ENCODE measurements at regions not wholly inside any gene's neighbourhood (a gene's known extent, or its start where the extent isn't known, plus 50 kb on each side); places are given as distances from the start of the nearest gene placed in this dataset.
"Not testable (repeated sequence)": the region's sequence is repeated elsewhere in the genome, so short reads cannot be mapped to it uniquely, and the experiment has no call there.

DNA sequence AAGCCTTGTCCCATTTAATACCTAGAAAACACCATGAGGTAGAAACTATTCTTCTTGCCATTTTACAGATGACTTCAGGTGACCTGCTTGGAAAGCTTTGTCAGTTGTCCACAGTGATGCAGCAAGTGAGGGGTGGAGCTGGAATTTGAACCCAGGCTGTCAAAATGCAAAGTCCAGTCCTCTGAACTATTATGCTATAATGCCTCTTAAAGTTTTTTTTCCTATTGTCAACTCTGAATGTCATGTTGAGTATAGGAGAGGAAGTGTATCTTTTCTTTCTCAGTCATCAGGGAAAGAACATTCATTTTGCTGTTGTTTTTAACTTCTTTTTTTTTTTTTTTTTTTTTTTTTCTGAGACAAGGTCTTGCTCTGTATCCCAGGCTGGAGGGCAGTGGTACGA, 525.6 kb downstream of the XYLT1 start:
- DNase-seq = no peak

DNA sequence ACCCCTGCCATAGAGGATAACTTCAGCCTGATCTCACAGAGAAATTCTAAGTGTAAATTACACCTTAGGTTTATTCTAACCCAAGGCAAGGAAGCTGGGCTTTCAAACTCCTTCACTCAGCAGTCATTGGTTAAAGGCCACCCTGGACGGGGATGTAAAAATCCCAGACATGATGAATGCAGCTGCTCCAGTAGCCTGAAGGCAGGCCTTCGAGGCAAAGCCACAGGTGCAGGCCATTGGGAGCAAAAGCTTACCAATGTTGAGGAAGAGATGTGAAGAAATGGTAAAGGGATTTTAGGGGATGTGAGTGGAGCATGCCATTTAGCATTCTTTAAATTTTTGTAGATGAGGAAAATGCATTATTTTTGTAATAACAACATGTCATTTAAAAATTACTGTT, 514.4 kb downstream of the XYLT1 start:
- no peak for DNase-seq

DNA sequence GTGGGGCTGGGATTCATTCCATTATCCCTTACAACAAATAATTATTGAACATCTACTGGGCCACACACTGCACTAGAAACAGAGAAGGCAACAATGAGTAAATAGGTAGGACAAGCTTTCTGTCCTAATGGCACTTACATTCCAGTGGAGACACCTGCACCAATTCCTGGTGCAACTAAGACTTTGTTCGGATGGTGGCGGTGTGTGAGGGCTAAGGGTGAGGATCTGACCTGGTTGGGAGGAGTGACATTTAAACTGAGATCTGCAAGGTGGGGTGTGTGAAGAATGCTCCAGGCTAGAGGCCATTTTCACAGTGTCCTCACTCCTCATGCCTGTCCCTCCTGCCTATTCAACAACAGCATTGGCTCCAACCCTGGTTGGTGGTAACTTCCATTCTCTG, 510.0 kb downstream of the XYLT1 start:
- DNase-seq = no peak

DNA sequence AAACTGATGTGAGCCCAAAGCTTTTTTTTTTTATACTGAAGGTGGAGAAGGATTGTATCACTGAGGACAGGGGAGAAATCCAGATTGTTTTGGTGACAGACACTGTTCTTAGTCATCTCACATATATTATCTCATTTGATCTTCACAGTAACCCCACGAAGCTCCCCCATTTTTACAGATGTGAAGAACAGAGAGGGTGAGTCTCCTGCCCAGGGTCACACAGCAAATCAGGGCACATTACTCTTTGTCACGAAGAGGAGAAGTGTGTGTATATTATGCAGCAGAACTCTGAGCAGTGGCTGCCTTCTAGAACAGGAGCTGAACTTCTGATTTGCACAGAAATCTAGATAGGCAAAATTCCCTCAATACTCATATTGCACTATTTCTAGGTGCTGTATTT, 504.3 kb downstream of the XYLT1 start:
- no peak for DNase-seq

DNA sequence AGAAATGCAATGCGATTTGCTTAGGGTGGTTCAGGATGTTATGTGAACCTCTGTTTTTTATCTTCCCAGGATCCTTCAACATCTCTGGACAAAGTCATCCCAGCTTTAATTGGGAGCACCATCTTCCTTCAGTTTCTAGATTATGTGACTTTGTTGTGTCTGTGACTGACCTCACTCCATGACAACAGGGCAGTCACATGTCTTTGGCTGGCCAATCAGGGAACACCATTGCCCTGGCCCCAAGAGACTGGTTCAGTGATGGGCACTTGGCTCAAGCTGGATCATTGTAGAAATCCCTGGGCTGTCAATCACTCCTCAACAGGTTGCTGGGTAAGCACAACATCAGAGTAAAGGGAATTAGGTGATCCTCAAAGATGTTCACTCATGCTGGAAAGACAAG, 499.7 kb downstream of the XYLT1 start:
- no peak for DNase-seq

DNA sequence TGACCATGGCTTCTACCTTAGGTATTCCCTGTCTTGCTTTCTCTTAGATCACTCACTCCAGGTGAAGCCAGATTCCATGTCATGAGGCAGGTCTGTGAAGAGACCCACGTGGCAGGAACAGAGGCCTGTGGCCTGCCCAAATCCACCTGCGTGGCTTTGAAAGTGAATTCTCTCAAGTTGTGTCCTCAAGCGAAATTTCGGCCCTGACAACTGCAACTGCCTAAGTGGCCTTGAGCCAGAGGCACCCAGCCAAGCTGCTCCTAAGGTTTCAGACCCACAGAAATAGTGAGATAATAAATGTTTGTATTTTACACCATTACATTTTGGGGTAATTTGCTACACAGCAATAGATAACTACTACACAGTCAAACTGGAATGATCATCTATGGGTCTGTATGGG, 497.9 kb downstream of the XYLT1 start:
- no peak for DNase-seq

DNA sequence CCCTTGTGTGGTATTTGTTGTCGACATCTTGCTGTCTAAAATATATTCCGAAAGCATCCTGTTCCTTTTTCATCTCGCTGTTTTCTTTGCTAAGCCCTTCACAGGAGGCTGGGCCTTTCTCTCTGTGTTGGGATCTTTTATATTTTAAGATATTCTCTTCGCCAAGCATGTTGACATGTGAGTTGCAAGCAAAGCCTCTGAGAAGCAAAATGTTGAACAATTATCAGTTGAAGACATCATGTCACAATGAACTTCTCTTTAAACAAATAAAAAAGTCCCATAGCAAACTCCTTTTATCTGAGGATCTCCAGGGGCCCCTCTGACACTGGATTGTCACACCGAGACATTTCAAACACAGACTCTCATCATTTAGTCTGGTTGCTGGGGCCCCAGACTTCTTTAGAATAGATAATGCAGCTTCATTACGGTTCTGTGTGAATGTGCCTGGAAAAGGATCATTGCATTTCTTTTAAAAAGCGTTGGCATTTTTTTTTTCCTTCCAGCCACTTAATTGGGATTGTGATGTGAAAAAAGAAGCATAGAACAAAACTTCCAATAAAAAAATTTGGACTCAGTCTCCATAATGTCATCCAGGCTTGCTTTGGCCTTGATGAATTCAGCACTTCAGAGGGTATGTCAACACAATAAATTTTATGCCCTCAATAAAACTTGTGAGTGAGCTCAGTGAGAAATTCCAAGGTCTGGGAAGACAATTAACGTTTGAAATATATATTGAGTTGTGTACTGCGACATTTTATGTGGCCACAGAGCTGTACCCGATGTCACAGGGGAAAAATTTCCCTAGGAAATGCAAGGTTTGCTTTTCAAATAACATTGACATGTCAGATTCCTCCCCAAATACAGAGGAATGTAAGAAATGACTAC, 496.8 kb downstream of the XYLT1 start:
- no peak for DNase-seq

DNA sequence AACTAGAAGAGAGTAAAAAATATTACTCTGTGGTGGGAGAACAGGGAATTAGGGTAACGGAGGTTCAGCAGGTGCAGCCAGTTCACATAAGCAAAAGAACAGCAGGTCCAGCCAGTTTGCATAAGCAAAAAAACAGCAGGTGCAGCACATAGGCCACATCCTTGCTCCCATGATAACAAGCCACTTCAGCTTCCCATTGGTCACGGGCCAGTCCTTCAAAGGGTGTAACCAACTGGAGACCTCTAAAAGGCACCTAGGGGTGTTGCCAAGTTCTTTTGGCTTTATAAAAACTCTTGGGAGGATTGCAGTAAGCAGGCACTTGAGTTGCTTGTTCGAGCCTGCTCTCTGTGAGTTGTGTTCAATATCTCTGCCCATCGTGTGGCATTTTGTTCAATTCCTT, 488.1 kb downstream of the XYLT1 start:
- no peak for DNase-seq

DNA sequence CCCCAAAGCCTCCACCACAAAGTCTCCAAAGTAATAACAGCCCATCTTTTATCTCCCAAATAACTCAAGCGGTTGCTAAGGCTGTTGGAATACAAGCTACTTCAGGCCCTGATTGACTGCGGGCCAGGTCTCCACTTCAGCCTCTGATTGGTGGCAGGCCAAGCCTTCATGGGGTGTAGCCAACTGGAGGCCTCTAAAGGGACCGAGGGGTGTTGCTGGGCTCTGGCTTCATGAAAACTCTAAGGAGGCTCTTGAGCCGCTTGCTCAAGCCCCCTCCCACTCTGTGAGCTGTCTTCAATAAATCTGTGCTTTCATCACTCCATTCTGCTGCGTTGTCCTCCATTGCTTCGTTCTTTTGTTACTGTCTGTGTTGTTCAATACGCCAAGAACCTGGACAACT, 487.2 kb downstream of the XYLT1 start:
- no peak for DNase-seq

DNA sequence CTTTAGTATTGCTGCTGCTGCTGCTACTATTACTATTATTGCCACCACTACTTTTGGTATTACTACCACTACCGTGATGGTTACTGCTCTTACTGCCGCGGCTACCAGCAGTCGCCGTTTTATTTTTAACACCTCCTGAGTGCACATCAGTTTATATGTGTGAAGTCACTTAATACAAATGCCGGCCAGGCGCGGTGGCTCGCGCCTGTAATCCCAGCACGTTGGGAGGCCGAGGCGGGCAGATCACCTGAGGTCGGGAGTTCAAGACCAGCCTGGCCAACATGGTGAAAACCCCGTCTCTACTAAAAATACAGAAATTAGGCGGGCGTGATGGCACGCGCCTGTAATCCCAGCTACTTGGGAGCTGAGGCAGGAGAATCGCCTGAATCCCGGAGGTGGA, 486.7 kb downstream of the XYLT1 start:
- DNase-seq = not testable (repeated sequence)

DNA sequence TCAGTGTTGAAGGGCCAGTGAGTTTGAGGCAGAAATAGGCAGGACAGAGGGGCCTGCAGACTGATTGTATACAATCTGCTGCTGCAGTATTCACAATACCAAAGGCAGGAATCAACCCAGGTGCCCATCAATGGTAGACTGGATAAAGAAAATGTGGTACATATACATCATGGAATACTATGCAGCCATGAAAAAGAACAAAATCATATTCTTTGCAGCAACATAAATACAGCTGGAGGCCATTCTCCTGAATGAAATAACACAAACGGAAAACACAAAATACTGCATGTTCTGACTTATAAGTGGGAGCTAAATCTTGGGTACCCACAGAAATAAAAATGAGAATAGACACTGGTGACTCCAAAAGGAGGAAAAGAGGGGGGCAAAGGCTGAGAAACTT, 485.1 kb downstream of the XYLT1 start:
- no peak for DNase-seq

DNA sequence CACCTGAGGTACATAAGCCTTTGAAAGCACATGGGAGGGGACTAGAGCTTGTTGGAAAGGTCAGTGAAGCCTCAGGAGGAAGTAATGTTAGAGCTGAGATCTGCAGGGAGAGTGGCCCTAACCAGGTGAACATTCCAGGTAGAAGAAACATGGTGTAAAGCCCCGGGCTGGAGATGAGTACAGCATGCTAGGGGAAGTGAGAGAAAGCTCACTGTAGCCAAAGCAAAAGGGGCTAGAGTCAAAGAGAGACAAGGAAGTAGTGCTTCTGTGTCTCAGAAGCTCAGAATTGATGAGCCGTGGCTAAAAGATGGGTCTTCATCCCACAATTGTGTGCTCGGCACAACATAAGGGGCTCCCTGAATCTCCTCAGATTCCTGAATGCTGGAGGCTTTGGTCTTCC, 481.8 kb downstream of the XYLT1 start:
- DNase-seq = no peak

DNA sequence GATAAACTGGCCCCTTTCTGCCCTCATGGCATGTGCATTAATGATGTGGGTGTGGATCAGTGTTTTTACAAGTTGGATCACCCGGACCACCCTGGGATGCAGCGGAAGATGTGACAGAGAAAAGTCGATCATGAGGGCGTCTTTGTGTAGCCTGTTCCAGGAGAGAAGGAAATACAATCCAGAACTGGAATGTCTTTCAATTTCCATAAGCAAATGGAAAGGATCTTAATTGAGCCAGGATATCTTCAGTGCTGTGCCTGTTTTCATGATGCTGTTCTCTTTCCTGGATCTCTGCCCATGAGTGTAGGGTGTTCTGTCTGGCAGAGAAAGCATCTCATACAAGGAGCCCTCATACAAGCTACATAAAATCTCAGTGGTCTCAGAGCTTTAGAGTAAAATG, 481.4 kb downstream of the XYLT1 start:
- no peak for DNase-seq

DNA sequence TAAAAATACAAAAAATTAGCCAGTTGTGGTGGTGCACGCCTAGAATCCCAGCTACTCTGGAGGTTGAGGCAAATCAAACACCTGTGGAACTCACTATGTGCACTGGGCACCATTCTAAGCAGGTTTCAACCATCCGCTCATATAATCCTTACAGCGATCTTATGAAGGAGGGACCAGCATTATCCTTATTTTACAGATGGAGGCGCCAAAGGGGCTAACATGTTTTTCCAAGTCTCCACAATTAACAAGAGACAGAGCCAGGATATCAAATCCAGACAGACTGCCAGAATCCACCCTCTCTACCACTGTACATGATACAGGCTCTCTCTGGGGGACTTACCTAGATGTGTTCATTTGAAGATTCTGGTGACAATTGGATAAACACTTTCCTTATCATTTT, 479.0 kb downstream of the XYLT1 start:
- DNase-seq = no peak

DNA sequence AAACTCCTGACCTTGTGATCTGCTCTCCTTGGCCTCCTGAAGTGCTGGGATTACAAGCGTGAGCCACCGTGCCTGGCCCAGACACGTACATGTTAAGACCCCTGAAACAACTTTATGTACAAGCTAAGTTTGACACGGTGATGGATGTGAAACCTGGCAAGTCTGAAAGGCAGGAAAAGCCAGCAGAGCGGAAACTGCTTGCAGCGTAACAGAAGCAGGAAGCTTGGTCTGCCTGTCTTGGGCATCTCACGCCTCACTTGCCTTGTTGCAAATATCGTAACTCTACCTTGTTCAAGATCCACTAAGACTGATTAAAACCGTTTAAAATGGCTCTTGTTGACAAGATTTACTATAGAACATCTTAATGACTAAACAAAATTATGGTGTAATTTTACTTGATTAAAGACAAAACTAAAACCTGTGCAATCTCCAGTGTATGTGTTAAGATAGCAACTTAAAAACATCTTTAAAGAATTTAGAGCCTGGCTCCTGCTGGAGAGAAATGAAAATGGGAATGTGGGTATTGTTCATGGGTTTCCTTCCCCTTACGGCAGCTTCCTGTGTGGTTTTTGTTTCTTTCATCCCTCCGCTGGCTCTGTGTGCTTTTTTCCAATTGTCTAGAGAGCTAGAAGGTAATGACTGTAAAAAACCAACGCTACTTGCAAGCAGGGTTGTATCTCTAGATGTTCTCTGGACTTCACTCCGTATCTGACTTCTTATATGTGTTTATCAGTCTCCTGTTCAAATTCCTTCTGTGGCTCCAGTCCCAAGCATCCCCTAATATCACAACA, 477.6 kb downstream of the XYLT1 start:
- DNase-seq = peak; percentile 20

DNA sequence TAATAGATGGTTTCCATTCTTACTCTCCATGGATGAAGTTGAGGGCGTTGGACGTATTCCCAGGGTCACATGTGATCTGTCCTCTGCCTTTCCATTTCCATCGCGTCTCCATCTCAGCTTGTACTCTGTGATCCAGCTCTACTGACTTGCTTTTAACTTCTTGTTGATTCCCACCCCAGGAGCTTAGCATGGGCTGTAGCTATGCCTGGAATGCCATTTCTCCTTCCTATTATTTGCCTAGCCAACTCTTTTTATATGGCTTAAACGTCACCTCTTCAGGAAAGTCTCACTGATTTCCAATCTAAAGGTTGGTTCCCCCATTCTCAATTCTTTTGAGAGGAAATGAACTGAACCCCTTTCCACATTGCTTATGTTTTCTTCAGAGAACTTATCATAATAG, 475.9 kb downstream of the XYLT1 start:
- no peak for DNase-seq

DNA sequence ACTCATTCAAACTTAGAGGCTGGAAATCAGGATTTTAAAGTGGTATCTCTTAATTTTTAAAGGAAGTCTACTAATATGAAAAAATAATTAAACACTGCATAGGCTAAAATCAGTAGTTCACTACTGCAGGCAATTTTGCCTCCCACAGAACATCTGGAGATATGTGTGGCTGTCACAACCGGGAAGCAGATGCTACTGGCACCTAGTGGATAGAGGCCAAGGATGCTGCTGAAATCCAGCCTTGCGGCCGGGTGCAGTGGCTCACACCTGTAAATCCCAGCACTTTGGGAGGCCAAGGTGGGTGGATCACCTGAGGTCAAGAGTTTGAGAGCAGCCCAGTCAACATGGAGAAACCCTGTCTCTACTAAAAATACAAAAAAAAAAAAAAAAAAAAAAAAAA, 473.9 kb downstream of the XYLT1 start:
- no peak for DNase-seq

DNA sequence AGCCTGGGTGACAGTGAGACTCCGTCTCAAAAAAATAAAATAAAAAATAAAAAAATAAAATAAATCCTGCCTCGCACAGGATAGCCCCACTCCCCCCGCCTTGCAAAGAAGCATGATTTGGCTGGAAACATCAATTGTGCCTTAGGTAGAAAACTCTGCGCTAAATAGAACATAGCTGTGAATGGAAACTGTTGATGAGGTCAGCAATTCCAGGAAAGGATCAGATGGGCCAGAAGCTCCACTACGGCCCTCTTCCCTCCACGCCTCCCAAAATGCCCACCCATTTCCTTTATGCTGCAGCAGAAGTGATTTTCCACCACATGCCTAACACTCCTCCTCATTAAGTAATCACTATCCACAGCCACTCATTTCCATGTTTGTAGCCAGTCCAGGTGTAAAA, 473.4 kb downstream of the XYLT1 start:
- no peak for DNase-seq

DNA sequence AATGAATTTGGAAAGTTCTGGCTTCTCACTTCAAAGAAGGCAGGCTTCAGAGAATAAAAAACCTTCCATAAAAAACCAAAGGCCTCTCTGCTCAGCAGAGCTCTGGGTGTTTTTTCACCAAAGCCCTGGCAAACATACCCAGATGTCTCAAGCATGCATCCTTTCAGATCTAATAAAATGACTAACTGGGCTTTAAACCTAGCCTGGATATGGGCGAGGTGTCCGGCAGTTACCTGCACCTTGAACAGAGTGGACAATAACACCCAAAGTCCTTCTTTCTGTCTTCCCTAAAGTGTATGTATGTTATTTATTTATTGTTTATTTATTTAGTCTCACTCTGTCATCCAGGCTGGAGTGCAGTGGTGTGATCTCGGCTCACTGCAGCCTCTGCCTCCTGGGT, 469.3 kb downstream of the XYLT1 start:
- DNase-seq = no peak

DNA sequence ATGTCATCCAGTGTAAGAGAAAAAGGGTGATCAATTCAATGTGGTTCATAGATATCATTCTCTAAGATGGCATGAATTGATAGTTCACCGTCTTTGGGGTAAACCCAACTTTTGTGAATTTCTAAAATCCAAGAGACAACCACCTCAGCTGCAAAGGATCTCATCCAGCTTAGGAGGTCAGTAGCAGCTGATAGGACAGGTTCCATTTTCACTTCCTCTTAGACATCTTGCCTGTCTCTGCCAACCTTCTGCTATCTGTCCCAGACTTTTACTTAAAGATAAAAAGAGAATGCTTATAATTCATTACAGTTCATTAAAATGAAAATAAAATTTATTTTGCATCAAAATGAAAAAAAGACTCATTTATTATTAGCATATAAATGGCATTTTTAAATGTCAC, 468.2 kb downstream of the XYLT1 start:
- DNase-seq = no peak

DNA sequence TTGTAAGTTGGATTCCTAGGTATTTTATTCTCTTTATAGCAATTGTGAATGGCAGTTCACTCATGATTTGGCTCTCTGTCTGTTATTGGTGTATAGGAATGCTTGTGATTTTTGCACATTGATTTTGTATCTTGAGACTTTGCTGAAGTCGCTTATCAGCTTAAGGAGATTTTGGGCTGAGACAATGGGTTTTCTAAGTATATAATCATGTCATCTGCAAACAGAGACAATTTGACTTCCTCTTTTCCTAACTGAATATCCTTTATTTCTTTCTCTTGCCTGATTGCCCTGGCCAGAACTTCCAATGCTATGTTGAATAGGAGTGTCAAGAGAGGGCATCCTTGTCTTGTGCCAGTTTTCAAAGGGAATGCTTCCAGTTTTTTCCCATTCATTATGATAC, 464.8 kb downstream of the XYLT1 start:
- DNase-seq = not testable (repeated sequence)

DNA sequence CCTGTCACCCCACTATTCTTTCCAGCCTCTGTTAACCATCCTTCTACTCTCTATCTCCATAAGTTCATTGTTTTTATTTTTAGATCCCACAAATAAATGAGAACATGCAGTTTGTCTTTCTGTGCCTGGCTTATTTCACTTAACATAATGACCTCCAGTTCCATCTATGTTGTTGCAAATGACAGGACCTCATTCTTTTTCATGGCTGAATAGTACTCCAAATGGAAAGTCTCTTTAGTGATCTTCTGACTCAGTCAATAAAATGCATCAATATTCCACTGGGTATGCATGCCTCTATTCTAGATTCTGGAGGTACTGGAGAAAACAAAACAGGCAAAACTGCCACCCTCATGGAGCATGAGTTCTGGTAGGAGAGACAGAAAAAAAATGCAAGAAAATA, 459.0 kb downstream of the XYLT1 start:
- DNase-seq = no peak

DNA sequence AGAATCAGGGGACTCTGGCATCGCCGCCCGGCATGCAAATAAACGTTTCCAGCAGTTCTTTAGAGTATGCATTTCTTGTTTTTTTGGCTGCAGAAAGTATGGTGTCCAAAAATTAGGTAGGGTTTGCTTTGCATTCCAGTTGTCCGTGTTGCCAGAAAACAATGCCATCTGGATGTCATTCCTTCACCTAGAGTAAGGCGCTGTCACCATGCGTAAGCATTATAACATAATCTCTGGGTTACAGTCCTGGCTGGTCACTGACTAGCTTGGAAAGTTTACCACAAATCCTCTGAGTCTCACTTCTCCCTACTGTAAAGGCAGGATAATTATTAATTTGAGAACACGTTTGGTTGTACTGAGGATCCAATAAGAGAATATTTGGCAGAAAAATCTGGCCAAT, 457.7 kb downstream of the XYLT1 start:
- no peak for DNase-seq

DNA sequence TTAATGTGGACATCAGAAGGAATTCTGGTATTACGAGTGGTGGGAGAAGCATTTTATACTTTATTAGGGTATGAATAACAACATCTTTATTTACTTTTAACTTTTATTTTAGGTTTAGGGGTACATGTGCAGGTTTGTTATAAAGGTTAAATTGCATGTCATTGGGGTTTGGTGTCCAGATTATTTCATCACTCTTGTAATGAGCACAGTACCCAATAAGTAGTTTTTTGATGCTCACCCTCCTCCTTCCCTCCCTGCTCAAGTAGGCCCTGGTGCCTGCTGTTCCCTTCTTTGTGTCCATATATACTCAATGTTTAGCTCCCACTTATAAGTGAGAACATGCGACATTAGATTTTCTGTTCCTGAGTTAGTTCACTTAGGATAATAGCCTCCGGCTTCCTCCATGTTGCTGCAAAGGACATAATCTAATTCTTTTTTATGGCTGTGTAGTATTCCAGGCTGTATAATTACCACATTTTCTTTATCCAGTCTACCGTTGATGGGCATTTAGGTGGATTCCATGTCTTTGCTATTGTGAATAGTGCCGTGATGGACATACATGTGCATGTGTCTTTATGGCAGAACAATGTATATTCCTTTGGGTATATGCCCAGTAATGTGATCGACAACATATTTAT, 456.2 kb downstream of the XYLT1 start:
- no peak for DNase-seq

Data from central memory CD4-positive, alpha-beta T cell (primary cell).